Keratinocyte (primary cell): ENCODE measurements at regions not wholly inside any gene's neighbourhood (a gene's known extent, or its start where the extent isn't known, plus 50 kb on each side); places are given as distances from the start of the nearest gene placed in this dataset.

Experiments
- DNase-seq: peaks from one replicate; pipeline ENCODE4 v3.0.0-alpha.2; 2011; ENCODE audit warnings: low read depth, missing footprints, low spot score
- FAIRE-seq: peaks from 2 replicates; lab custom pipeline; 2011; peaks lifted over from hg19 to GRCh38; lab: Jason Lieb, UNC
- H2AFZ ChIP-seq: 2 replicates; pipeline ENCODE4 v1.6.0; 2012; ENCODE audit warnings: low read length, control low read depth, inconsistent platforms; ENCODE audit not compliant: control insufficient read depth
- H3K27ac ChIP-seq: 2 replicates; pipeline ENCODE4 v1.5.1; 2011; ENCODE audit warnings: low read length; ENCODE audit not compliant: control insufficient read depth, insufficient read depth
- H3K27me3 ChIP-seq: 3 replicates; pipeline ENCODE4 v1.6.0; 2011; ENCODE audit warnings: low read length; ENCODE audit not compliant: control insufficient read depth, insufficient read depth; ENCODE audit errors: extremely low read depth
- H3K36me3 ChIP-seq, 2 experiments: 2 replicates in 1 of 2; 3 replicates in 1 of 2; pipeline ENCODE4 v1.5.1; 2011; ENCODE audit warnings: low read length in 2 of 2, mild to moderate bottlenecking in 1 of 2; ENCODE audit not compliant: control insufficient read depth in 2 of 2, insufficient read depth in 2 of 2; ENCODE audit errors: extremely low read depth in 1 of 2
- H3K4me1 ChIP-seq: 3 replicates; pipeline ENCODE4 v1.5.1; 2011; ENCODE audit warnings: low read length; ENCODE audit not compliant: control insufficient read depth, insufficient read depth; ENCODE audit errors: extremely low read depth
- H3K4me2 ChIP-seq: 3 replicates; pipeline ENCODE4 v1.6.0; 2011; ENCODE audit warnings: low read depth, low read length; ENCODE audit not compliant: control insufficient read depth, insufficient read depth; ENCODE audit errors: extremely low read depth
- H3K4me3 ChIP-seq, 3 experiments: fragments of 200-600 bp in 1 of 3; sonication (generic) in 1 of 3; 2 replicates in 2 of 3; 3 replicates in 1 of 3; pipeline ENCODE4 v1.5.1; 2011 to 2016; ENCODE audit warnings: low read length in 3 of 3, mild to moderate bottlenecking in 3 of 3, control low read depth in 2 of 3, inconsistent platforms in 1 of 3, low read depth in 1 of 3, mixed read lengths in 1 of 3, mixed run types in 1 of 3, moderate library complexity in 1 of 3; ENCODE audit not compliant: control insufficient read depth in 2 of 3, insufficient read depth in 2 of 3; ENCODE audit errors: extremely low read depth in 1 of 3
- H3K79me2 ChIP-seq: 2 replicates; pipeline ENCODE4 v1.6.0; 2012; ENCODE audit warnings: low read length; ENCODE audit not compliant: control insufficient read depth, insufficient read depth
- H3K9ac ChIP-seq: 3 replicates; pipeline ENCODE4 v1.6.0; 2011; ENCODE audit warnings: low read length; ENCODE audit not compliant: control insufficient read depth, insufficient read depth; ENCODE audit errors: extremely low read depth
- H3K9me1 ChIP-seq: 3 replicates; pipeline ENCODE4 v1.6.0; 2011; ENCODE audit warnings: low read length; ENCODE audit not compliant: control insufficient read depth, insufficient read depth; ENCODE audit errors: extremely low read depth
- H3K9me3 ChIP-seq: 2 replicates; pipeline ENCODE4 v1.5.1; 2012; ENCODE audit warnings: low read depth, low read length; ENCODE audit not compliant: control insufficient read depth
- H4K20me1 ChIP-seq: 3 replicates; pipeline ENCODE4 v1.6.0; 2011; ENCODE audit warnings: low read length; ENCODE audit not compliant: control insufficient read depth, insufficient read depth; ENCODE audit errors: extremely low read depth
- EZH2 ChIP-seq: IDR thresholded peaks from one replicate; pipeline ENCODE4 v1.6.1; 2012; ENCODE audit warnings: inconsistent platforms, mild to moderate bottlenecking, low read length, moderate library complexity
- dilution Hi-C: fragments of 300-500 bp; cut with MboI; formaldehyde crosslinking; loops from one replicate; pipeline ENCODE4 v1.7.0; 2020; ENCODE audit warnings: low sequenced_read_pairs; ENCODE audit not compliant: extremely low pct_ligation_motif_present
- TF ChIP-seq, protein P1 (sequence below), 3 experiments: IDR thresholded peaks in 1 of 3; conservative IDR thresholded peaks in 1 of 3; optimal IDR thresholded peaks in 1 of 3; 2 replicates in 2 of 3; 3 replicates in 1 of 3; pipeline versions ENCODE3 to v1.5.1; 2011; ENCODE audit warnings: low read length in 3 of 3, mild to moderate bottlenecking in 3 of 3, moderate library complexity in 2 of 3, control low read depth in 1 of 3, inconsistent platforms in 1 of 3; ENCODE audit not compliant: insufficient read depth in 2 of 3; ENCODE audit errors: extremely low read depth in 1 of 3

DNA sequence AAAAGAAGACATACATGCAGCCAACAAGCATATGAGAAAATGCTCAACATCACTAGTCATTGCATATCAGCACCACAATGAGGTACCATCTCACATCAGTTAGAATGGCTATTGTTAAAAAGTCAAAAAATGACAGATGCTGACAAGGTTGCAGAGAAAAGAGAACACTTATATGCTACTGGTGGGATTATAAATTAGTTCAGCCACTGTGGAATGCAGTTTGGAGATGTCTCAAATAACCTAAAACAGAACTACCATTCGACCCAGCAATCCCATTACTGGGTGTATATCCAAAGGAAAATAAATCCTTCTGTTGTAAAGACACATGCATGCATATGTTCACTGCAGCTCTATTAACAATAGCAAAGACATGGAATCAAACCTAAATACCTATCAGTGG, 238.4 kb downstream of the KCNC2 start:
- FAIRE-seq (no peak), DNase-seq (no peak)
- Histone ChIP-seq H4K20me1 (no peaks in the 10 kb centered on the region), H2AFZ (no peak overlapping the region), H3K9ac (no peak overlapping the region), H3K27me3 (no peaks in the 10 kb centered on the region), H3K79me2 (no peaks in the 10 kb centered on the region), H3K9me3 (no peaks in the 10 kb centered on the region), H3K4me2 (no peak overlapping the region), H3K36me3 (no peaks in the 10 kb centered on the region), H3K9me1 (no peaks in the 10 kb centered on the region), H3K27ac (no peak overlapping the region), H3K4me3 (no peak overlapping the region), H3K4me1 (no peaks in the 10 kb centered on the region)
- TF ChIP-seq EZH2: no peak
- TF ChIP-seq, protein P1, sequence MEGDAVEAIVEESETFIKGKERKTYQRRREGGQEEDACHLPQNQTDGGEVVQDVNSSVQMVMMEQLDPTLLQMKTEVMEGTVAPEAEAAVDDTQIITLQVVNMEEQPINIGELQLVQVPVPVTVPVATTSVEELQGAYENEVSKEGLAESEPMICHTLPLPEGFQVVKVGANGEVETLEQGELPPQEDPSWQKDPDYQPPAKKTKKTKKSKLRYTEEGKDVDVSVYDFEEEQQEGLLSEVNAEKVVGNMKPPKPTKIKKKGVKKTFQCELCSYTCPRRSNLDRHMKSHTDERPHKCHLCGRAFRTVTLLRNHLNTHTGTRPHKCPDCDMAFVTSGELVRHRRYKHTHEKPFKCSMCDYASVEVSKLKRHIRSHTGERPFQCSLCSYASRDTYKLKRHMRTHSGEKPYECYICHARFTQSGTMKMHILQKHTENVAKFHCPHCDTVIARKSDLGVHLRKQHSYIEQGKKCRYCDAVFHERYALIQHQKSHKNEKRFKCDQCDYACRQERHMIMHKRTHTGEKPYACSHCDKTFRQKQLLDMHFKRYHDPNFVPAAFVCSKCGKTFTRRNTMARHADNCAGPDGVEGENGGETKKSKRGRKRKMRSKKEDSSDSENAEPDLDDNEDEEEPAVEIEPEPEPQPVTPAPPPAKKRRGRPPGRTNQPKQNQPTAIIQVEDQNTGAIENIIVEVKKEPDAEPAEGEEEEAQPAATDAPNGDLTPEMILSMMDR (optimal IDR thresholded peaks at IDR 0.05 in 1 of 3, IDR thresholded peaks at IDR 0.05 in 1 of 3, conservative IDR thresholded peaks at IDR 0.05 in 1 of 3; ENCODE audit: extremely low read depth in 1 of 3, insufficient read depth in 2 of 3, low read length in 3 of 3): no peak
- dilution Hi-C loops: no loop called here

DNA sequence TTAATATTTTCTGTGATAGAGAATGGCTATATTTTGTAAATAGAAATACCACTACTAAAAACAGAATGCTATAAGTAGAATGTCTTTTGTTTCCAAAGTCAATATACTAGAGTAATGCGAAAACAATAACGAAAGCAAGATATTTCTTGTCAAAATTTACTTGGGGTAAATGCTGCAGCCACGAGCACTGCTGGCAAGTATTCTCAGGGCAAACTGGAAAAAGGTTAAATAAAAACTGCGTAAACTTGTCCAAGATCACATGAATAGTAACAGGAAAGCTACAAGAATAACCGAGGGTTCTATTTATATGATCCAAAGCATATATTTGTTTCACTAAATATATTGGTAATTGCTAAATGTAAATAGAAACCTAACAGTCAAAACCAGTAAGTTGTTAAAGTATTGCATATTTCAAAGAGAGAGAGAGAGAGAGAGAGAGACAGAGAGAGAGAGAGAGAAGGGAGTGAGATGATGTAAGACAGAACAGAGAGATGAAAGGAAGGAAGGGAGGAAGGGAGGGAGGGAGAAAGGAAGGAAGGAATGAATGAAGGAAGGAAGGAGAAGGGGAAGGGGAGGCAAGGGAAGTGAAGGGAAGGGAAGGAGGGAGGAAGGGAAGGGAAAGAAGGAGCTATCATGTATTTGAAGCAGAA, 231.7 kb downstream of the KCNC2 start:
- Histone ChIP-seq H2AFZ (no peak overlapping the region), H3K9ac (no peak overlapping the region)
- dilution Hi-C loops: no loop called here

More for the DNA sequence above, 231.7 kb downstream of the KCNC2 start:
- Histone ChIP-seq H4K20me1 (no peaks in the 10 kb centered on the region), H3K79me2 (no peaks in the 10 kb centered on the region), H3K27ac (no peak overlapping the region), H3K4me1 (no peaks in the 10 kb centered on the region), H3K36me3 (no peaks in the 10 kb centered on the region), H3K9me1 (no peaks in the 10 kb centered on the region), H3K9me3 (no peaks in the 10 kb centered on the region), H3K4me3 (no peak overlapping the region), H3K4me2 (no peak overlapping the region), H3K27me3 (no peaks in the 10 kb centered on the region)
- DNase-seq (no peak), FAIRE-seq (no peak)
- no peak for TF ChIP-seq EZH2
- TF ChIP-seq, protein P1 (optimal IDR thresholded peaks at IDR 0.05 in 1 of 3, IDR thresholded peaks at IDR 0.05 in 1 of 3, conservative IDR thresholded peaks at IDR 0.05 in 1 of 3; ENCODE audit: extremely low read depth in 1 of 3, insufficient read depth in 2 of 3, low read length in 3 of 3): no peak
